Eye (tissue), 1 donor: ENCODE measurements at regions not wholly inside any gene's neighbourhood (a gene's known extent, or its start where the extent isn't known, plus 50 kb on each side); places are given as distances from the start of the nearest gene placed in this dataset.
A peak's percentile ranks its signal among the peaks of the same experiment; 100 is the strongest.
"Not testable (repeated sequence)": the region's sequence is repeated elsewhere in the genome, so short reads cannot be mapped to it uniquely, and the experiment has no call there.

Experiments
- DNase-seq: peaks from one replicate; pipeline ENCODE4 v3.0.0-alpha.2; 2015

DNA sequence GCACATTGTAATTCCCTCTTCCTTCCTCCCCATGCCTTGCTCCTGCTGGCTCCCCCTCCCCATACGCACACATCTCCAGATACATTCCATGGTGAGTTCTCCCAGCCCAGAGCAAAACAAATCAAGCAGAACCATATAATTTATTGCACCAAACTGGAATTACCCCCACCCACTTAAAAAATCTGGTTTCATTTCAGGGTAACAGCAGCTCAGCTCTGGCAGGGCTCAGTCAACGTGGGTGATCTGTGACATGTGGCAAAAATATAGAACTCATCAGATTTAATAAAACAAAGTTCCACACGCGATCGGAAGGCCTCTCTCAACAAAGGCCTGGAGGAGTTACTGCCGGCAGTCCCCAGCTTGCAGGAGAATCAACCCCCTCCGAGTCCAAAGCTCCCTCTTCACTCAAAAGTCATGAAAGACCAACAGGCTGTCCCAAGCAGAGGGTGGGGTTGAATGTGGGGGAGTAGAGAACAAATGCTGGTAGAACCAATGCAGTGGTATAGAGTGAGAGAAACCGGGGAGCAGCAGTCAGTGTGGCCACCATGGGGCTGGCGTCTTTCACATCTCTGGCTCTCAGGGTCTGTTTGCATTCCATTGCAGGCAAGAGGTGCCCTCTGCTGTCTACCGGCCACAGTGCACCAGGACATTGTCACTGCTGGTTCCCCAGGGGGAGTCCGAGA, 323.3 kb upstream of the NT5E start:
- DNase-seq, result peak; percentile 81

DNA sequence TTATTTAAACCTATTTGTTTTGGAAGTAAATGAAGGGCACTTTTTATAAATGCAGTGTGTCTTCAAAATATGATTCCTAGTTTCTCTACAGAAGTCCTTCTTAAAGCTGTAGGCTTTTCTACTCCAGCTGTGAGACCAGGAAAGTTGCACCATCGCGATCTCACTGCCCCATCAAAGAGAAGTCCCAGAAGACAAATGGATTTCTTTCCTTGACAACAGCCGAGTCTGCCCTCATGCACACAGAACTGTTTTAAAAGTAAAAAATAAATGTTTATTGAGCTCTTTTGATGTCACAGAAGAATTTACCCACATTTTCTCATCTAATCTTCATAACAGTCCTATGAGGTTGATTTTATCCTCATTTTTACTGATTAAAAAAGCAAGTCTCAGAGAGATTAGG, 324.4 kb upstream of the NT5E start:
- no peak for DNase-seq

DNA sequence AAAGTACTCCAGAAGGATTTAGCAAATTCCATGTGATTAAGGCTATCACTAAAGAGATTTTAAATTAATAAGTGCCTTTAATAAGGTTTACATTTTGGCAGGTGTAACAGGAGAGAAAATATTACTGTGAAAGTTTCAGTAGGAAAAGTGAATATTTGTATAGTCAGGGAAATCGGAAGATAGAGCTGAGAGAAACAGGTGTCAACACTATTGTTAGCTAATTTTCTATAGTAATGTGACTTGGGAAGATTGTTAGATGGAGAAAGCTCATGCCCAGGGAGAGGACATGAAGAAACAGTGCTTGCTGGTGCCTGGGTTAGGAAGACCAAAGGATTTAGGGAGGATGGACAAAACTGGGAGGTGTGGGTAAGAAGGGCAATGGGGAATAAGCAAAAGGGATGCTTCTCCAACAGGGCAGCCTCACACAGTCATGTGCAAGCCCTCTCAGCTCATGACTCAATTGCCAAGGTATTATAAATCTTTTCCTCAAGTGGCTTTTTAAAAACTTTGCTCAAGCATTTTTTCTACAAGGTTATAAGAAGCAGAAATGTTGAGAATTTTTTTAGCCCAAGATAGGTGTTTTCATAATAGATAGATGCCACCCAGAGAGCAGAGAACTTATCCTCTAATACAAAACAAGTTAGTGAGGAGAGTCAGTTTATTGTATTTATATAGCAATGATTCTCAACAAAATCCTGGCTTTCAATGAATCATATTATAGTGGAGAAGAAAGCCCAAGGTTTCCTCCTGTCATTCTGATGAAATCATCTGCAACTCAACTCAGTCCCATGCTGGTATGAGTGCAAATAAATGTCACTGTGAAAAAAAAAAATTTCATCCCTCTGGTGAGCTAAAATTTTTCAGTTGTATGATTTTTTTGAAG, 325.2 kb upstream of the NT5E start:
- peak; percentile 58 for DNase-seq

DNA sequence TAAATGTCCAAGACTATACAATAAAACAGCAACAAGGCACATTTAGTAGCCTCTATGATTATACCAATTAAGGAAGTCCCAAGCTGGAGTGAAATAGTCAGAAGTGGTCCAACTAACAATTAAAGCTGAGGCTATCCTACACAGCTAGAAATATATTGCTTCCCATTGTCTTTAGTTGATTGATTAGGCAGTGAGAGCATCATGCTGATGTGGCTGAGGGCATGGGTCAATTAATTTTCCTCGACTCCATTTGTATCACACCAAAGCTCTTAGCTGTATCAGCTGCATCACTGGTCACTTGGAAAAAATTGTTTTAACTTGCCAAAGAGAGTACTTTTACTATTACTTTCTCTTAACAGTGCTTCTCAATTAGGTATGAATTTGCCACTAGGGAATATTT, 328.7 kb upstream of the NT5E start:
- DNase-seq, result no peak

DNA sequence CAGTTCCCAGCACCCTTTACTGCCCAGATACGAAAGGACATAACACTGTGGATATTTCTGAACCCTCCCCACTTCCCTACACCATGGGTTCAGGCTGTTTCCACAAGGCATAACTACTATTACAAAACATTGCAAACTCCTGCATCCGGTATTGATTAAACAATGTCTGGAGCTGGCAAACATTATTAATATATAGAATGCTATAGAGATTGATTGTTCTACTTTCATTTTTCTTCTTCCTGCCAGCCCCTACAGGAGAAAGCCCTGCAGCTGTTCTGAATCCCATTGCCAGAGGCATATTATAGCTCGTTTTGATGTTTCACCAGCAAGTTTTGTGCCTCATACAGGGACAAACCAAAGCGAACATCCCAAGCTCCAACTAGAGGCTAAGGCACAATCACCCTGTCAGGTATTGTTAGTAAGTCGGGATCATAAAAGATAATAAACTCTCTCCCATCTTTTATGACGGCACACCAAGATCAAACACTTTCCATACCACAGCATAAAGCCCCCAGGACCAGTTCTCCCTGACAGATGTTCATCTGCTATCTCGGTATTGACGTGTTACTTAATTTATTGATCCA, 331.1 kb upstream of the NT5E start:
- no peak for DNase-seq

DNA sequence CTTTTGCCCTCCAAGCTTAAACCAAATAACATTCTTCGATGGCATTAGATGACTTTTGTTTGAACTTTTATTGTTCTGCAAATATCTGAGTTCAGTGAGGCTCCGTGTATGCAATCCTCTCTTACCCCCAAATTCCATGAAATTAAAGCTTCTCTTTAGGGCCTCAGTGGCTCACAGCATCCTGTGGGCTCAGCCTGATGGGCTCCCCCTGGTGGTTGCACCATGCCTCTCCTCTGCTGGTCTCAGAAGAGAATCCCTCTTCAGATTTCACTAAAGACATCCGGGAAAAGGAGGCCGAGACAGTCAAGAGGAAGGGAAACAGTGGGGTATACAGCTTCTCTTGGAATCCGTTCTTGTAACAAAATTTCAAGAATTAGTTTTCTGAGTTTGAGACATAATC, 331.6 kb upstream of the NT5E start:
- no peak for DNase-seq

DNA sequence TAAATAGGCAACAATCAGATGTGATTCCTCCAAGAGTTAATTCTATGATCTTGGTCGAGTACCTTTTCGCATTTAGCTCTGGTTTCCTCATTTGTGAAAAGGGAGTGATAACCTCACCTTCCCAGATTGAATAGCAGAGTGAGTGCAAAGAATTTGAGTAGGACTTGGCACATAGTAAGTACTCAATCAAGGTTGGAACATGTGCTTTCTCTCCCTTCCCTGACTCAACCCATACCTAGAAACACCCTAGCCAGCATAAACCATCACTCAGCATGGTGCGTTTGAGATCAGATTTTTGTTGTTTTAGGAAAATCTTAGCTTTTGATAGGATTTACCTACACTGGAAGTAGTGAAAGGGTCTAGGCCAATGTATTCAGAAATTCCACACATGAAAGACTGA, 333.4 kb upstream of the NT5E start:
- no peak for DNase-seq

DNA sequence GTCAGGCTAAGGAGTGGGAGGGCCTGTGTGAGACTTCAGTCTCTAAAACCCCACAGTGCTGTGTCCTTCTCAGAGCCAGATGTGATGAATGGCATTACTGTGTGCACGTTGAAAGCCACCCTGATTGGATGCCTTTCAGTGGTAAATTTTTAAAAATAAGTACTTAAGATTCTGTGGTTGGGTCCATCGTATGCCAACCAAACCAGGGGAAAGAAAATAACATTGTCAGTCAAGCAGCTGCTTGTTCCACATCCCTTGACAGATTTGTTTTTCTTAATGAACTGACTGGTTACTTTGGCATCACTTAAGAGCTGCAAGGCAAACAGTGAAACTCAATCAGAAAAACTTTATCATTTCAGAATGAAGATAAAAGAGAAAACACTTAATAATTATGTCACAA, 334.0 kb upstream of the NT5E start:
- no peak for DNase-seq

DNA sequence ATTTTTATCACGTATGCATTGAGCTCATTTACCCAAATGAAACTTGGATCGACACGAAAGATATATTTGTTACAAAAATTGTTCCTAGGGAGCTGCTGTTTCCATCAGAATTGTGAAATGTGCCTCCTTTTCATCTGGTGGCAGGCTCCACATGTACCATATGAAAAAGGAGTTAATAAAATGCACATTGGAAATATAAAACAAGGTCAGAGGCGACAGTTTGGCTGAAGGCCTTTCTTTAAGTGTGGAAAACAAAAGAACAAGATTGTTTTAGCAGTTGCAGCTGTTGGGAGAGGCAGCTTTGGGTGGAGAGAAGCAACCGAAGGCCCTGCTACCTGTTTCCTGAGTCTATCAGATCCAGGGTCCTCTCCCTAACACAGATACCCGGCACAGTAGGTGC, 334.5 kb upstream of the NT5E start:
- no peak for DNase-seq

DNA sequence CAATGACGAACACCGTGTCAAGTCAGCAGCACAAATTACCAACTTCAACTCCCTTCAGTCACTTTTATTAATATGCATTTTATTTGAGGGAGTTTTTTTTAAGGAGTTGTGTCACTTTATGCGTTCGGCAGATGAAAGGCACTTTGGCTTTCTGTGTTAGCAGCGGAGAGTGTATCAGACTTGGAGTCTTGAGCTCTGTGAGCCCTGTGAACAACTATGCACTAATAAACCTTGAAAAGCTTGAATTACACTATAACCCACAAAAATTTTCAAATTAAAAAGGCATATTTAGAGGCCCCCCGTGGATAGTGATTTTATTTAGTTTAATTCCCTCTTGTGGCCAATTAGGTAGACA, 335.3 kb upstream of the NT5E start:
- DNase-seq, result no peak

DNA sequence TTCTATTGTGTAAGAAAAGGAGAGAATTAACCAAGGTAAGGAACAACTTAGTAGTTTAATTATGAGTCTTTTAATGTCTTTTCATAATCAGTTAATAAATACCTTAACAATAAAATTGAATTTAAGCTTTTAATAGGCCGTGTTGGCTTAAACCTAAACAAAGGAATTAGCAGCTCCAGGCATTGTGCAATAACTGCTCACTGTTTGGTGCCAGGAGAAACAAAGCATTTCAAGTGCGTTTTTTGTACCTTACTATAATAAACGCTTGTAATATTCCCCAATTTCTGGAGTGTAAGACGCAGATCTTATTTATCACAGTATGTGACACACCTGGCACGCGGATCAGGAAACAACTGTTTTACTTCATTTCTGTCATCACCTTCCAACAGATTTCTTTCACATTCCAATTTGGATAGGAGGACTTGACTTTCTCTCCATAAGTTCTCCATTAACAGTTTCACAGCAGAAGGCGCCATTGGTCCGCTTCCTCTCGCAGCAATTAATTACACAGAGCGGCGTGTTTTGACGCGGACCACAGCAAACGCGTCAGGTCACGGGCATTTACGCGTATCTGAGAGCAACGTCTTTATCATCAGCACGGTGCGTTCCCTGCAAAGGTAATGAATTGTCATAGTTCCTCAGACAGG, 335.8 kb upstream of the NT5E start:
- no peak for DNase-seq

DNA sequence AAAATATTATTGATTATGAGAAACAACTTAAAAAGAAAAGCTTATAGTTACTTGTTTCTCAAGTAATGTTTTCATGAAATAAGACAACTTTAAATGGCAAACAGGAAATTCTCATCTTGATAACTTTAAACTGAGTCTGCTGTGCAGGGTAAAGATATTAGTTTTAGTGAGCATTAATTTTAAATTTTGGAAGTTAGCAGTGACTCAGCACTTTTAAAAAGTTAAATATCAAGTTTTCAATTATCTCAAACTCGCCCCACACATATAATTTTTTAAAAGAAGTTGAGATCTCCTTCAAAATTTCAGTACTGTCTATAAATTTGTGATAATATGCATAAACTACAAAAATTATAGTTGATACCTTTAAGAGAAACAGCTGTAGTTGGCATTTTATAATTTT, 337.3 kb upstream of the NT5E start:
- no peak for DNase-seq

DNA sequence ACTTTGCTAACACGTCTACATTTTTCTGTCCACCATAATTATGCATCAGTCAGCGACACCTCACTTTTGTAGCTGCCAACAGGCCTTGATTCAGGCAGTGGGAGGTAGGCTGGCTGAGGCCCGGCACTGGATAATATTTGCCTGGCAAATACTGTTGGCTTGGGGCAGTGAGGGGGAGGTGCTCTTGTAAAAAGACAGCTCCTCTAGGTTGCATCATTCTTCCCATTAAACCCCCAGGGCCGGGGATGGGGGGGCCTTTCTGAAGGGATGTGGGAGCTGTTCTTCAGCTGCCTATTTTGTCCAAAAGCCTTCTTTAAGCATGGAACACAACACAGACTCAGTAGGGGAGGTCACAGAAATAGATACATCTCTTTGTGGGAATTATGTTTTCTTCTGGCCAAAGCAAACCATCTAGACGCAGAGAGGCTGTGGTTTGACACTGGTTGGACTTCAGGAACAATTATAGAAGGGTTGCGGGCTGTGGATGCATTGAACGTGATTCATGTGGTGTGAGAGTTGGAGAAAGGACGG, 338.3 kb upstream of the NT5E start:
- peak; percentile 53 for DNase-seq

DNA sequence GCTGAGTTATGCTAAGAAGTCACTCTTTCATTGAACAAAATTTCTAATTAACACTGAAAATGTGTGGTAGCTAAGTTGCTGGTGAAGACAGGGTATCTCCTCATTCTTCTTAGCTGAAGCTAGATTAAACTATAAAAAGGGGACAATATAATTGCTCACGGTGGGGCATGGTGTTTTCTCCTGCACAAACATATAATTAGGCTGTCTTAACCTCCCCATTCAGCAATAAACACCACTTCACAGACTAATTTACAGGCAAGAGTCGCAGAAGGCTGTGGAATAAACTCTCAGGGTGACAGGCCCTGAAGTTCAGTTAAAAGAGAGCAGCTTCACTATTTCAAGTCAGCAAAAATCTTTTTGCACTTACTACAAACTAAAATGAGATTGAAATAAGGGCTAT, 338.9 kb upstream of the NT5E start:
- DNase-seq, result no peak

DNA sequence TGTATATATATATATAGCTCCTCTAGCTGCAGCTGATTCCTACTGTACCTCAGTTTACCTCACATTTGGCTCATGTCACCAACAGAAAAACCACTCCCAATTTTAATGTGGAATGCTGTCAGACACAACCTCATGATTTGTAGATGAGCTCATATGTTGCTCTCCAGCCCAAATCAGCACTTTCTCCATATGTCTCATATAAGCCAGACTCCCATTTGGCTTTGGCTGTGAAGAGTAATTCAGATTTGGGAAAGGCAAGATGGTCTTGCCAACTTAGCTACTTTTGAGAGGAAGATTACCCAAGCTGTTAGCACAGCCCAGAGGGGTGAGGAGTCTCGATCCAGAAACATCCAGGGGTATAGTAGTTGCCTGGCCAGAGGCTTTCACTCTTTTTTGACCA, 342.2 kb upstream of the NT5E start:
- no peak for DNase-seq

DNA sequence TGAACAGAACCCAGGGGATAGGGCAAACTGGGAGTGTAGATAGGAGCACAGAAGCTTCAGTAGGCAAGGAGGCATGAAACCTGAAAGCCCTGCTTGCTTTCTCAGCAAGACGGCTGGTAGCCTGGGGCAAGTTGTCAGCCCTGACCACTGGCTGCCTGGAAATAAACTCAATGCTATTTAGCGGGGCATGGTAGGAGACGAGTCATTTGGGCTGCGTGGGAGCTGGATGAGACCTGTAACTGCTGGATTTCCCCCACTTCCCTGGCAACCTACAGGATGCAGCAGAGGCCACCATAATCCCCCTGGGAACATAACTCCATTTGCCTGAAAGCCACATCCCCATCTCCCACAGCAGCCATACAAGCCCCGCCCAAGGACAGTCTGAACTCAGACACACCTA, 332.6 kb upstream of the TBX18 start:
- DNase-seq, result no peak

DNA sequence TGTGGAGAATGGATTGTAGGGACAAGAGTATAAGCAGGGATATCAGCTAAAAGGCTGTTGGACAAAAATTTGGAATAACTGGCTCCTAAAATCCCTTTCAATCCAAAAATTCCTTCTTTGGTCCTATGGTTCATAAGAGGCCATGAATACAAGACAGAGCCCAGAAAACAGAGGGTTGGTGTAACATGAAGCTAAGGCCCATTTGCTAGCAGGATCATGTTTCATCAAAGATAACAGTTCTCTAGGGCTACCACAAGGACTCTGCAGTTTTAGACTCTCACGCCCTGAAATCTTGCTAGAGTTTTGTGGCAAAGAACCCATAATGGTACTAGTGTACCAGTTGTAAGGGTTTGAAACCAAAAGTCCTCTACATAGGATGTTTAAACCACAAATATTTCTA, 327.8 kb upstream of the TBX18 start:
- no peak for DNase-seq

DNA sequence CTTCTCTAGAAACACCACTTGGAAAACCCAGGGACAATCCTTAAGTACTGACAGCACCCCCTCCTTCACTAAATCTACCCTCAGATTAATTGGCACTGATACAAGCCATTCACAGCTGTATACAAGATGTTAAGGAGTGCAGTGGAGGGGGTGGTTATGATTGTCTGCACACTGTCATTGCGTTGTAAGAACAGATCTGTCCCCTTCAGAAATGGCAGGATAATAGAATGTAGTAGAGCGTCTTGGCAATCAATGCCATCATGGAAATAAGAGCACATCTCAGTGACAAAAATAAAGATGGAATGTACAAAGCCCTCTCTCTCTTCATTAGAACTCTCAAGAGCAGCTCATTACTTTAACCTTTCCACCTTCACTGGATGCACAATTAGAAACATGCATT, 324.9 kb upstream of the TBX18 start:
- peak; percentile 71 for DNase-seq

DNA sequence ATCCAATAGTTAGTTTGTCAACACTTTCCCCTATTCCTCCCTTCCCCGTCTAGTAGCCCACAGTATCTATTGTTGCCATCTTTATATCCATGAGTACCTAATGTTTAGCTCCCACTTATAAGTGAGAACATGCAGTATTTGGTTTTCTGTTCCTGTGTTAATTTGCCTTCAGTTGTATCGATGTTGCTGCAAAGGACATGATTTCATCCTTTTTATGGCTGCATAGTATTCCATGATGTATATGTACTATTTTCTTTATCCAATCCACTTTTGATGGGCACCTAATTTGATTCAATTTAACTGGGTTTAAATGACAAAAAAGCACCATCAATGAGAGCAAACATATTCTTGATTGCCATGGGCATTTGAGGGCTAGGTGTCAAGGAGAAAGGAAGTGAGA, 321.5 kb upstream of the TBX18 start:
- DNase-seq, result no peak

DNA sequence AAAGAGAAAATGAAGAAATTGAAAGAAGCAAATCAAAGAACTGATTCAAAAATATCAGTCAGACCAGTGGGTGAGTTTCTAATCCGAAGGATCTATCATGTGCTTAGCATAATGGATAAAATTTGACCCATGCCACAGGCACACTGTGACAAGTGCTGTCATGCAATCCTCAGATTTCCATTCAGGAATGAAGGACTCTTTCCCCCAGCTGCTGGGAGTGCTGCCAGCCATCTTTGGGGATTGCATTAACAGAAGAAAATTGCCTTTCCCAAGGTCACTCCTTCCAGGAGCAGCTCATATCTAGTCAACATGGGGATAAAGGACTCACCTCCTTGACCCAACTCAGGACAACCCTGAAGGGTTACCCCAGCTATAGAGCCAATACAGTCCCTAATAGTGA, 316.7 kb upstream of the TBX18 start:
- no peak for DNase-seq

DNA sequence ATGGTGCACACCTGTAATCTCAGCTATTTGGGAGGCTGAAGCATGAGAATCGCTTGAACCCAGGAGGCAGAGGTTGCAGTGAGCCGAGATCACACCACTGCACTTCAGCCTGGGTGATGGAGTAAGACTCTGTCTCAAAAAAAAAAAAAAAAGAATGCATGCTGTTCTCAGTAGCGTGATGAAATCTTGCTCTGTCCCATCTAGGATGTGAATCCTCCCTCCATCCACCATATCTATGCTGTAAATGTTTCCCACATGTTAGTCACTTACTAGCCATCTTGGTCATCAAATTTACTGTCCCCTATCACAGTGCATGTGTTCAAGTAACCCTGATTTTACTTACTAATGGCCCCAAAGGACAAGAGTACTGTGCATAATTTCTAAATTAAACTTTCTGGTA, 315.4 kb upstream of the TBX18 start:
- no peak for DNase-seq

DNA sequence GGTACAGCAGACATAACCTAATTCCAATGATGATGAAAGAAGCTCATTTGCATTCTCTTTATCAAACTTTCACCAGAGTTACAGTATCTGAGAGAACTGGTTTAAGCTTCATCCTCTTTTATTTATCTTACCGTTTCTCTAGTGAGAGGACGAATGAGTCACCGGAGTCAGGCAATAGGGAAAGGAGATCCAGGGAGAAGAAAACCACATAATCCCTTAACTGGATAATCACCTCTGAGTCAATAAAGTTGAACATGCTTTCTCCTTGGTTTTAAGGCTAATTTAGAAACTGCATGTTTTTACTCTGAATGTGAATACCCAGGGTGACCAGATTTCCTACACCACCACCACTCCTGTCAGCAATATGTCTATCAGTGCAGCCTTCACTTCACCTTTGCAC, 313.7 kb upstream of the TBX18 start:
- peak; percentile 9 for DNase-seq

DNA sequence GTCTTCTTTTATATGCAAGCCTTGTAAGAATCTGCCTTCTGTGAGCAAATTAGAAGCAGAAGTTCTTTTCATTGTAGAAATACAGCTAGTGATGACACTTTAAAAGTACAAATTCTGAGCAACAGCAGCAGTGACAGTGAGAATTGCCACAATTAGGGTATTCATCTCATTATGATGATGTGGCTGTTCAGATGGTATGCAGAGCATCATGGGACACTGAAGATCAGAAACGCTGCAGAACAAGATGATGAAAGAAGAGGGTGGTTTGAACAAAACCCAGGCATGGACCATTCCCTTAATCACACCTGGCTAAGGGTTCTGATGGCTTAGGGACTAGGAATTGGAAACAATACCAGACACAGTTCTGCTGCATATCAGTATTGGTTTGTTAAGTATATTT, 312.7 kb upstream of the TBX18 start:
- peak; percentile 6 for DNase-seq

DNA sequence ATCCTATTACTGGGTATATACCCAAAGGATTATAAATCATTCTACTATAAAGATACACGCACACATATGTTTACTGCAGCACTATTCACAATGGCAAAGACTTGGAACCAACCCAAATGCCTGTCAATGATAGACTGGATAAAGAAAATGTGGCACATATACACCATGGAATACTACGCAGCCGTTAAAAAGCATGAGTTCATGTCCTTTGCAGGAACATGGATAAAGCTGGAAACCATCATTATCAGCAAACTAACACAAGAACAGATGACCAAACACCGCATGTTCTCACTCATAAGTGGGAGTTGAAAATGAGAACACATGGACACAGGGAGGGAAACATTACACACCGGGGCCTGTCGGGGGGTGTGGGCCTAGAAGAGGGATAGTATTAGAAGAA, 307.4 kb upstream of the TBX18 start:
- not testable (repeated sequence) for DNase-seq
